H1 (cell line): ENCODE measurements at regions not wholly inside any gene's neighbourhood (a gene's known extent, or its start where the extent isn't known, plus 50 kb on each side); places are given as distances from the start of the nearest gene placed in this dataset.

ENCODE experiments used
- CTCF ChIA-PET: fragments of 300-600 bp; sonication (Branson Sonifier 250); formaldehyde crosslinking; loops from one replicate; lab custom pipeline; 2021; ENCODE audit not compliant: partially characterized antibody; lab: Charles Lee
- POLR2A ChIA-PET: fragments of 300-600 bp; sonication (Branson Sonifier 250); formaldehyde crosslinking; loops from one replicate; lab custom pipeline; 2021; ENCODE audit warnings: inconsistent platforms; ENCODE audit not compliant: partially characterized antibody; lab: Charles Lee
- DNase-seq, 2 experiments: peaks; one replicate each; pipeline versions ENCODE4 v3.0.0 to v3.0.0-alpha.2; 2010 to 2022; ENCODE audit warnings: low spot score in 2 of 2, low read depth in 1 of 2, mixed read lengths in 1 of 2
- FAIRE-seq: peaks from 2 replicates; lab custom pipeline; 2011; peaks lifted over from hg19 to GRCh38; lab: Jason Lieb, UNC
- H2AFZ ChIP-seq: 2 replicates; pipeline ENCODE4 v1.8.1; 2012; ENCODE audit warnings: low read length, inconsistent platforms
- H2AK5ac ChIP-seq: 2 replicates; pipeline ENCODE4 v1.6.1; 2013; ENCODE audit warnings: low read depth, low read length
- H2BK120ac ChIP-seq: replicated peaks from 2 replicates; pipeline ENCODE3; 2013; ENCODE audit warnings: low read depth, low read length, inconsistent platforms
- H2BK12ac ChIP-seq: 2 replicates; pipeline ENCODE4 v1.6.1; 2013; ENCODE audit warnings: low read depth, low read length
- H2BK15ac ChIP-seq: 2 replicates; pipeline ENCODE4 v1.6.1; 2013; ENCODE audit warnings: low read length
- H2BK20ac ChIP-seq: 2 replicates; pipeline ENCODE4 v1.6.1; 2013; ENCODE audit warnings: low read length
- H2BK5ac ChIP-seq: 2 replicates; pipeline ENCODE4 v1.6.1; 2013; ENCODE audit warnings: low read depth, low read length
- H3K14ac ChIP-seq: 2 replicates; pipeline ENCODE4 v1.6.1; 2013; ENCODE audit warnings: inconsistent platforms; ENCODE audit not compliant: insufficient read length
- H3K18ac ChIP-seq: 2 replicates; pipeline ENCODE4 v1.6.1; 2013; ENCODE audit warnings: low read length; ENCODE audit errors: extremely low read depth
- H3K23ac ChIP-seq: 2 replicates; pipeline ENCODE4 v1.6.1; 2013; ENCODE audit warnings: inconsistent platforms; ENCODE audit not compliant: insufficient read length
- H3K23me2 ChIP-seq: 2 replicates; pipeline ENCODE4 v1.6.1; 2013; ENCODE audit warnings: low read depth, low read length
- H3K27ac ChIP-seq: 2 replicates; pipeline ENCODE4 v1.6.1; 2011; ENCODE audit warnings: low read depth, low read length, inconsistent platforms
- H3K27me3 ChIP-seq, 4 experiments: replicated peaks in 1 of 4; 1 replicate in 1 of 4; 2 replicates in 3 of 4; pipeline versions ENCODE4 v1.6.1 to v1.8.1; 2011 to 2013; ENCODE audit warnings: low read length in 3 of 4, mild to moderate bottlenecking in 3 of 4, inconsistent platforms in 2 of 4, mixed read lengths in 2 of 4, moderate library complexity in 1 of 4; ENCODE audit not compliant: control insufficient read depth in 3 of 4, insufficient read depth in 3 of 4; ENCODE audit errors: extremely low read depth in 1 of 4
- H3K36me3 ChIP-seq, 4 experiments: 2 replicates each; pipeline versions ENCODE4 v1.6.1 to v1.8.1; 2011 to 2013; ENCODE audit warnings: mild to moderate bottlenecking in 4 of 4, low read length in 3 of 4, moderate library complexity in 2 of 4, control low read depth in 1 of 4, inconsistent platforms in 1 of 4; ENCODE audit not compliant: insufficient read depth in 4 of 4, control insufficient read depth in 2 of 4
- H3K4ac ChIP-seq: replicated peaks from 2 replicates; pipeline ENCODE3; 2013; ENCODE audit warnings: low read length, low read depth, mixed read lengths, inconsistent platforms; ENCODE audit not compliant: insufficient read length
- H3K4me1 ChIP-seq, 4 experiments: replicated peaks in 1 of 4; 1 replicate in 1 of 4; 2 replicates in 3 of 4; pipeline versions ENCODE4 v1.6.1 to v1.8.1; 2011 to 2013; ENCODE audit warnings: low read length in 3 of 4, inconsistent platforms in 2 of 4, mixed read lengths in 1 of 4; ENCODE audit not compliant: insufficient read depth in 4 of 4, control insufficient read depth in 3 of 4
- H3K4me2 ChIP-seq, 2 experiments: 2 replicates each; pipeline versions ENCODE4 v1.6.1 to v1.8.1; 2011 to 2013; ENCODE audit warnings: low read depth in 2 of 2, low read length in 2 of 2, control low read depth in 1 of 2, inconsistent platforms in 1 of 2, mild to moderate bottlenecking in 1 of 2; ENCODE audit not compliant: insufficient read depth in 1 of 2
- H3K4me3 ChIP-seq, 4 experiments: fragments of 200-600, 300-600 bp in 1 of 4; sonication (generic), shearing (Covaris generic), sonication (Bioruptor Twin) in 1 of 4; 2 replicates each; pipeline versions ENCODE4 v1.5.1 to v1.8.1; 2011 to 2016; ENCODE audit warnings: low read length in 4 of 4, low read depth in 3 of 4, control low read depth in 2 of 4, inconsistent platforms in 2 of 4, mild to moderate bottlenecking in 2 of 4, mixed read lengths in 1 of 4, moderate library complexity in 1 of 4; ENCODE audit not compliant: insufficient read depth in 2 of 4; ENCODE audit errors: extremely low read depth in 1 of 4
- H3K56ac ChIP-seq: replicated peaks from 2 replicates; pipeline ENCODE3; 2013; ENCODE audit warnings: low read depth, mild to moderate bottlenecking, mixed read lengths, low read length, inconsistent platforms; ENCODE audit not compliant: insufficient read length
- H3K79me1 ChIP-seq: 2 replicates; pipeline ENCODE4 v1.6.1; 2013; ENCODE audit warnings: low read depth, low read length, control low read depth
- H3K79me2 ChIP-seq, 2 experiments: 2 replicates each; pipeline versions ENCODE4 v1.6.1 to v1.8.1; 2012 to 2013; ENCODE audit warnings: low read length in 2 of 2, mild to moderate bottlenecking in 2 of 2, inconsistent platforms in 1 of 2; ENCODE audit not compliant: insufficient read depth in 2 of 2, control insufficient read depth in 1 of 2
- H3K9ac ChIP-seq, 4 experiments: replicated peaks in 1 of 4; 1 replicate in 1 of 4; 2 replicates in 3 of 4; pipeline versions ENCODE4 v1.6.1 to v1.8.1; 2011 to 2013; ENCODE audit warnings: low read depth in 3 of 4, low read length in 3 of 4, control low read depth in 2 of 4, mild to moderate bottlenecking in 2 of 4, moderate library complexity in 2 of 4, inconsistent platforms in 1 of 4; ENCODE audit errors: extremely low read depth in 1 of 4
- H3K9me3 ChIP-seq, 2 experiments: 2 replicates each; pipeline versions ENCODE4 v1.6.1 to v1.8.1; 2012 to 2013; ENCODE audit warnings: mild to moderate bottlenecking in 2 of 2, moderate library complexity in 2 of 2, control low read depth in 1 of 2, inconsistent platforms in 1 of 2, low read depth in 1 of 2, low read length in 1 of 2, mixed read lengths in 1 of 2; ENCODE audit not compliant: insufficient read depth in 2 of 2
- H4K20me1 ChIP-seq, 2 experiments: replicated peaks in 1 of 2; 2 replicates each; pipeline versions ENCODE3 to v1.8.1; 2011 to 2013; ENCODE audit warnings: inconsistent platforms in 2 of 2, low read length in 2 of 2, mild to moderate bottlenecking in 1 of 2; ENCODE audit not compliant: insufficient read depth in 2 of 2, control insufficient read depth in 1 of 2
- H4K5ac ChIP-seq: 2 replicates; pipeline ENCODE4 v1.6.1; 2013; ENCODE audit warnings: low read length, low read depth, mixed read lengths, inconsistent platforms; ENCODE audit not compliant: insufficient read length
- H4K8ac ChIP-seq: 2 replicates; pipeline ENCODE4 v1.8.0; 2013; ENCODE audit warnings: mild to moderate bottlenecking, moderate library complexity, low read length, inconsistent platforms; ENCODE audit not compliant: insufficient read depth; ENCODE audit errors: extremely low read depth
- H4K91ac ChIP-seq: replicated peaks from 2 replicates; pipeline ENCODE3; 2013; ENCODE audit warnings: low read length, mixed read lengths, inconsistent platforms; ENCODE audit not compliant: insufficient read length
- CREB1 ChIP-seq: IDR thresholded peaks from 2 replicates; pipeline ENCODE4 v1.6.1; 2012; ENCODE audit warnings: inconsistent platforms
- HDAC6 ChIP-seq: IDR thresholded peaks from one replicate; pipeline ENCODE4 v1.7.1; 2012; ENCODE audit warnings: low read depth, mild to moderate bottlenecking, inconsistent platforms, low read length, moderate library complexity
- JUND ChIP-seq: IDR thresholded peaks from 2 replicates; pipeline ENCODE4 v1.6.1; 2011; ENCODE audit warnings: mild to moderate bottlenecking, improper control_type of control experiment, low read length
- KDM4A ChIP-seq: IDR thresholded peaks from one replicate; pipeline ENCODE4 v1.7.1; 2012; ENCODE audit warnings: low read depth, mild to moderate bottlenecking, moderate library complexity, low read length, inconsistent platforms; ENCODE audit not compliant: severe bottlenecking
- POLR2A ChIP-seq, 2 experiments: IDR thresholded peaks; 1 replicate in 1 of 2; 2 replicates in 1 of 2; pipeline ENCODE4 v1.6.1; 2011; ENCODE audit warnings: low read depth in 2 of 2, low read length in 2 of 2, mild to moderate bottlenecking in 2 of 2; ENCODE audit errors: control extremely low read depth in 1 of 2
- RFX5 ChIP-seq: IDR thresholded peaks from 2 replicates; pipeline ENCODE4 v1.6.1; 2011; ENCODE audit warnings: low read depth, low read length, improper control_type of control experiment, borderline replicate concordance
- RXRA ChIP-seq: IDR thresholded peaks from 2 replicates; pipeline ENCODE4 v1.6.1; 2011; ENCODE audit warnings: low read depth, mild to moderate bottlenecking, low read length, moderate library complexity; ENCODE audit not compliant: insufficient read depth
- YY1 ChIP-seq: IDR thresholded peaks from 2 replicates; pipeline ENCODE4 v1.6.1; 2011; ENCODE audit warnings: low read depth, mild to moderate bottlenecking, low read length
- WGBS, 2 experiments: shearing (Covaris generic) in 1 of 2; methylation state at CpG; one replicate each; pipeline versions ENCODE4 v1.1.6 to v1.1.7; 2013 to 2015; ENCODE audit warnings: low lambda C conversion rate in 2 of 2, mixed read lengths in 2 of 2, inconsistent platforms in 1 of 2, low coverage in 1 of 2, missing lambda C conversion rate in 1 of 2; ENCODE audit not compliant: insufficient replicate concordance in 2 of 2, insufficient coverage in 1 of 2, insufficient read length in 1 of 2; ENCODE audit errors: extremely low coverage in 1 of 2, missing lambda C conversion rate in 1 of 2; 5-methylcytosine and 5-hydroxymethylcytosine counted together
- TF ChIP-seq, protein P1 (sequence below): IDR thresholded peaks from 2 replicates; pipeline ENCODE4 v1.6.1; 2012; ENCODE audit warnings: low read length, inconsistent platforms
- TF ChIP-seq, protein P2 (sequence below): IDR thresholded peaks from 2 replicates; pipeline ENCODE4 v1.6.1; 2011; ENCODE audit warnings: low read depth, mild to moderate bottlenecking, low read length; ENCODE audit not compliant: insufficient read depth

DNA sequence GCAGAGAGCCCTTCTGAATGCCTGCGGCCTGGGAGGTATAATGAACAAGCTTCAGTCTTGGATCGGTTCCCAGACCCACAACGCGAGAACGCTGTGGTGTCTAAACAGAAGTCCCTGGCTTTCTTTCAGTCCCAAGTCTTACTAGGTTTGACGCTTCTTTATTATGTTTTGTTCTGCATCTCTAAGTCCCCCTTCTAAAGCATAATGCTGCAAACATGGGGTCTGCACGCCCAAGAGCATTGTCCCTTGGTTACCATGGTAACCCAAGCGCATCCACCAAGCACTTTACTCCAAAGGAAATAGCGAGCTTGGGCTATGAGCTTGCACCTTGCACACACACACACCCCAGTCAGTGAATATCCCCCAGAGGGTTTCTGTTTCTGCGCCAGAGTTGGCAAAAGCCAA lies 193.7 kb downstream of the INO80D start:
- Histone ChIP-seq H2BK15ac (no peak overlapping the region), H3K23me2 (no peaks in the 10 kb centered on the region; the same call in 1 of the 2 replicates), H2BK120ac (no peak overlapping the region), H3K18ac (no peak overlapping the region), H4K91ac (no peak overlapping the region), H3K27me3 (no peaks in the 10 kb centered on the region), H3K9ac (no peak overlapping the region), H3K27ac (no peak overlapping the region), H2AK5ac (no peak overlapping the region), H2BK12ac (no peak overlapping the region), H3K9me3 (no peaks in the 10 kb centered on the region), H3K79me1 (no peaks in the 10 kb centered on the region), H3K79me2 (no peaks in the 10 kb centered on the region), H2BK5ac (no peak overlapping the region), H3K36me3 (no peaks in the 10 kb centered on the region), H4K8ac (no peak overlapping the region), H3K56ac (no peak overlapping the region), H2BK20ac (no peak overlapping the region), H2AFZ (no peak overlapping the region), H3K14ac (no peak overlapping the region), H4K20me1 (no peaks in the 10 kb centered on the region), H3K4me1 (no peaks in the 10 kb centered on the region; a peak in 1 of 7 replicates), H3K4ac (no peak overlapping the region), H3K4me3 (no peak overlapping the region), H3K4me2 (no peak overlapping the region), H3K23ac (no peak overlapping the region), H4K5ac (no peak overlapping the region)
- ChIA-PET CTCF (interaction anchor here (1.2 to 2.8 kb wide), 5 partner anchors 10 to 118 kb away, joined by 3 to 14 read pairs (median 6); no protein-coding TSS in a partner anchor), POLR2A (no interaction called here)
- 86% methylated on average over 10 of the region's 10 CpGs; no CpG with 5 or more reads in 1 of the 2 experiments for WGBS, 2 experiments
- DNase-seq (no peak), FAIRE-seq (no peak)
- no peak for TF ChIP-seq CREB1
- TF ChIP-seq RFX5, result no peak
- TF ChIP-seq, protein P1, sequence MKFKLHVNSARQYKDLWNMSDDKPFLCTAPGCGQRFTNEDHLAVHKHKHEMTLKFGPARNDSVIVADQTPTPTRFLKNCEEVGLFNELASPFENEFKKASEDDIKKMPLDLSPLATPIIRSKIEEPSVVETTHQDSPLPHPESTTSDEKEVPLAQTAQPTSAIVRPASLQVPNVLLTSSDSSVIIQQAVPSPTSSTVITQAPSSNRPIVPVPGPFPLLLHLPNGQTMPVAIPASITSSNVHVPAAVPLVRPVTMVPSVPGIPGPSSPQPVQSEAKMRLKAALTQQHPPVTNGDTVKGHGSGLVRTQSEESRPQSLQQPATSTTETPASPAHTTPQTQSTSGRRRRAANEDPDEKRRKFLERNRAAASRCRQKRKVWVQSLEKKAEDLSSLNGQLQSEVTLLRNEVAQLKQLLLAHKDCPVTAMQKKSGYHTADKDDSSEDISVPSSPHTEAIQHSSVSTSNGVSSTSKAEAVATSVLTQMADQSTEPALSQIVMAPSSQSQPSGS, result no peak
- no peak for TF ChIP-seq KDM4A
- no peak for TF ChIP-seq RXRA
- no peak for TF ChIP-seq JUND
- TF ChIP-seq, protein P2, sequence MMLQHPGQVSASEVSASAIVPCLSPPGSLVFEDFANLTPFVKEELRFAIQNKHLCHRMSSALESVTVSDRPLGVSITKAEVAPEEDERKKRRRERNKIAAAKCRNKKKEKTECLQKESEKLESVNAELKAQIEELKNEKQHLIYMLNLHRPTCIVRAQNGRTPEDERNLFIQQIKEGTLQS, result no peak
- no peak for TF ChIP-seq POLR2A (IDR thresholded peaks at IDR 0.05; ENCODE audit: control extremely low read depth in 1 of 2, low read depth in 2 of 2, low read length in 2 of 2)
- TF ChIP-seq YY1, result no peak
- no peak for TF ChIP-seq HDAC6
